GM12865 (cell line): ENCODE measurements at regions not wholly inside any gene's neighbourhood (a gene's known extent, or its start where the extent isn't known, plus 50 kb on each side); places are given as distances from the start of the nearest gene placed in this dataset.

Experiments used
- DNase-seq: peaks from one replicate; pipeline ENCODE4 v3.0.0; 2010; ENCODE audit warnings: low read depth
- H3K4me3 ChIP-seq: 2 replicates; pipeline ENCODE4 v1.5.1; 2011; ENCODE audit warnings: mild to moderate bottlenecking, low read depth, low read length, control low read depth
- CTCF ChIP-seq: IDR thresholded peaks from 2 replicates; pipeline ENCODE4 v1.5.1; 2011; ENCODE audit warnings: low read length, control low read depth, low read depth, inconsistent platforms; ENCODE audit not compliant: insufficient read depth; ENCODE audit errors: missing control alignments

GRCh38 chr1:82321794-82322193 lies 521.1 kb downstream of the ADGRL2 start:
- TF ChIP-seq CTCF = no peak
- DNase-seq = no peak

GRCh38 chr1:82319546-82319945 lies 518.8 kb downstream of the ADGRL2 start:
- DNase-seq = no peak
- TF ChIP-seq CTCF = no peak
- no peak overlapping the region for H3K4me3 ChIP-seq

More at GRCh38 chr1:82321794-82322193, 521.1 kb downstream of the ADGRL2 start:
- H3K4me3 ChIP-seq = no peak overlapping the region

GRCh38 chr1:82318921-82319320 lies 518.2 kb downstream of the ADGRL2 start:
- DNase-seq = no peak
- no peak overlapping the region for H3K4me3 ChIP-seq
- no peak for TF ChIP-seq CTCF

GRCh38 chr1:82318265-82318664 lies 517.5 kb downstream of the ADGRL2 start:
- no peak overlapping the region for H3K4me3 ChIP-seq
- TF ChIP-seq CTCF = no peak
- DNase-seq = no peak

GRCh38 chr1:82317671-82318070 lies 516.9 kb downstream of the ADGRL2 start:
- H3K4me3 ChIP-seq = no peak overlapping the region
- no peak for TF ChIP-seq CTCF
- no peak for DNase-seq

- TF ChIP-seq CTCF = no peak
- no peak for DNase-seq
- no peak overlapping the region for H3K4me3 ChIP-seq
Observed at GRCh38 chr1:82299656-82300055, 498.9 kb downstream of the ADGRL2 start.

- no peak overlapping the region for H3K4me3 ChIP-seq
- no peak for DNase-seq
- TF ChIP-seq CTCF = no peak
Observed at GRCh38 chr1:82299056-82299455, 498.3 kb downstream of the ADGRL2 start.
